NOMO-1 (cell line): ENCODE measurements at regions not wholly inside any gene's neighbourhood (a gene's known extent, or its start where the extent isn't known, plus 50 kb on each side); places are given as distances from the start of the nearest gene placed in this dataset.

Experiments used
- DNase-seq, 2 experiments: peaks; one replicate each; lab custom pipeline; 2025; ENCODE audit not compliant: unreplicated experiment in 2 of 2; lab: John Stamatoyannopoulos, UW

DNA sequence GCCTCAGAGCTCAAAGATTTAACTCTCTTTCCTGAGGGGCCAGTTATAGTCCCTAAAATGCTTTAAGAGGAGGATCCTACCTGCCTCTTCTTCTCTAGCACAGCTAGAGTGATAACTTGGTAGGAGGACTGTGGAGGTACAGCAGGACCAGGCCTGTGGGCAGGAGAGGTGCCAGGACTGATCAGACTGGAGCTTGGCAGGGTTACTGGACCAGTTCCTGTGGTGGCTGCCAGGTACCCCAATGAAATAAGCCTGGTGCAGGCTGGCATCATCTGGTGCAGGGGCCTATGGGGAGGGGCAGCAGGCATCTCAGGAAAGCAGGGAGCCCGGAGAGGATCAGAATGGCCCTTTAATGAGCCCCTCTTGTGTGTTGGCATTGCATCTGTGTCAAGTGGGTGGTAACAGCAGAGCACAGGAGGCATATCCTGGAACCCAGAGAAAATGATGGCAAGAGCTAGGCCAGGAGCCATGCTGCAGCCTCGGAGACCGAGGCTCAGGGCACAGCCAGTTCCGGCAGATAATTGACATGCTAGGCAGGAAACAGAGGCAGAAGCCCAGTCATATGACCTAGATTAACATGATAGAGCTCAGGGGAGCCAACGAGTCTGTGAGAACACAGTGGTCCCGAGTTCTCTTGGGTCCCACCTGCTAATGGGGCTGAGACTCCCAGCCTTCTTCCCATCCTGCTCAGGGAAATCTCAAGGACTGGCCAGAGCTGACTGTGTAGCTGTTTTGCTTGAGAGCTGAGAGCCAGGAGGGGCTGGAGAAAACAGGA is 187.5 kb upstream of the ZBED5 start:
- DNase-seq, result no peak

DNA sequence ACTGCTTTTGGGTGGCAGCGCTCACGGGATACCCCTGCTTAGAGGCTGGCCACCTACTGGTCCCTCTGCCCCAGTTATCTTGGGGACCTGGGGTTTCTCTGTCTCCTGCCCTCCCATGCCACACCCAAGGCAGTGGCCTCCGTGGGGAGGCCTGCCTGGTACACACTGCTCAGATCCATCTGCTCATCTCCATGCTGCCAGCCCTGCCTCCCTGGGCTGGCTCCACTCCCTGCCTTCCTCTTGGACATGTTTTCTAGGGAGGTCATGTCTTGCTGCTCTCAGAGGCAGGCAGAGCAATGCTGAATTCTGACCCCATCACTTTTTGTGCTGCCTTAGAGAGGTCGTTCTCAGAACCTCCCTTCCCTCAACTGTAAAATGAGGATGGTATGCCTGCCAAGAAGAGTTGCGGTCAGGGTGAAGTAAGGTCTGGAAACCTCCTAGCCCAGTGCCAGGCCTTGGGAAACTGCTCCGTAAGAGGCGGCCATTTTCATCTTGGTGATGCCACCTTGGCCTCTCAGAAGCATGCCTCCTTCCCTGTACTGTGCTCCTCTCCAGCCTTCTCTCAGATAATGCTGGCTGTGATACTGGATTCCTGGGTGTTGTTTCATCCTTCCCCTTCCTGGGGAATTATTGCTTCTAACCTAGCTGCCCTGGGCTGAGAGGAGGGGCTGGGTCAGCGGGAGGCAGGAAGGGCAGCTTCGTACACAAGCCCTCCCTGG is 186.4 kb upstream of the ZBED5 start:
- DNase-seq, result no peak

DNA sequence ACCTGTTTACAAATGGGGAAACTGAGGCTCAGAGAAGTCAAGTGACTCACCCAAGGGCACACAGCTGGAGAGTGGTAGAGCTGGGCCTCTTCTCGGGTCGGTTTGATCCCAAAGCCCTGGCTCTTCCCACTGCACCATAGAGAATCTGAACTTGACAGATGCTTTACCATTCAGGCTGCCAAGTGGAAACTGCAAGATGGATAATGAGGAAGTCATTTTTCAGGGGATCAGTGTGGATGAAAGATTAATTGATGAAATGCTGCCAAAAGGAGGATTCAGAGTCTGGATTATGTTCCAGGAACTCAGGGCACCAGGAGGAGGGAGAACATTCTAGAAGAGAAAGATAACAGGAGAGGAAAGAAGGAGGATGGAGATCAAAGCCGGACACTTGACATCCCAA is 185.9 kb upstream of the ZBED5 start:
- DNase-seq, result no peak

DNA sequence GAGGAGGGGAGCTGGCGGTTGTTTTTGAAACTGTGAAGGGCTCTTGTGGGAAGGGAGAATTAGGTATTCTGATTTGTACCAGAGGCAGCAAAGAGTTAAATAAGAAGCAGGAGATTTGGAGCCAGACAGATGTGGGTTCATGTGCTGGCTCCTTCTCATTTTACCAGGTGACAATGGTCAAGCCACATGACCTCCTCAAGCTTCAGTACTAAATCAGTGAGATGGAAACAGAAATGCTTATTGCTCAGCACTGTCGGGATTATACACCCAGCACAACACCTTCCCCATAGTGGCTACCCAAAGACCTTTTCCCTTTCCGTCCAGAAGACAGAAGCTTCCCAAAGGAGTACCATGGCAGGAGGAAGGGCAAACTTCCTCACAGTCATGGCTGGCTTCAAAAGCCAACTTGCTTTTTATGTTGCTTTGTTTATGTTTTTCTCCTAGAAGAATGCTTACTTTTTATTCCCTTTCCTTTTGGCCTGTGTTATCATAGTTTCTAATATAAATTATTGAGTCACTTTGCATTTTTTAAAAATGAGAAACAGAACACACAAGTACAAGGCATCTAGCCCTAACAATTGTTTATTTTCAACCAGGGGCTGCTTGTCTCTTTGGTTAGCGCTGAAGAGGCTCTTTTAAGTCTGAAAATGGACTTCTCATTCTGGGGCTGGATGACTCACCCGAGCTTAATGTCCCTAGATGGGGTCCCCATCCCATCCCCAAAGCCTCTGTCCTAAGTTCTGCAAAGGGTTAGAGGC is 181.5 kb upstream of the ZBED5 start:
- DNase-seq, result no peak

DNA sequence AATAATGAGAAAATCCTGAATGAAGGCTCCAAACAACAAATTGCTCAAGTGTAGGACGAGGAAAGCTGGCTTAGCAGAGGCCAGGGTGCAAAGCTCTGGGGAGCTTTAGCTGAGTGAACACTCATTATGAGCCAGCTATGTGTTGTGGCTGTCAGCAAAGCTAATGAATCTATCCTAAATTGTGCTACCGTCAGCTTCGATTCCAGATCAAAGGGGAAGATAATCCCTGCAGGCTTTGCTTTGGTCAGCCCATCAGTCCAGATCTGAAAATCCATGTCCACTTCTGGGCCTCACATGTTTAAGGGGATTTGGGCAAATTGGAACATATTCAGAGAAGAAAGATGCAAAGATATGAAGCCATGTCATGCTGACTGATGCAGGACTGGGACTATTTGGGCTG is 180.9 kb upstream of the ZBED5 start:
- DNase-seq, result no peak

DNA sequence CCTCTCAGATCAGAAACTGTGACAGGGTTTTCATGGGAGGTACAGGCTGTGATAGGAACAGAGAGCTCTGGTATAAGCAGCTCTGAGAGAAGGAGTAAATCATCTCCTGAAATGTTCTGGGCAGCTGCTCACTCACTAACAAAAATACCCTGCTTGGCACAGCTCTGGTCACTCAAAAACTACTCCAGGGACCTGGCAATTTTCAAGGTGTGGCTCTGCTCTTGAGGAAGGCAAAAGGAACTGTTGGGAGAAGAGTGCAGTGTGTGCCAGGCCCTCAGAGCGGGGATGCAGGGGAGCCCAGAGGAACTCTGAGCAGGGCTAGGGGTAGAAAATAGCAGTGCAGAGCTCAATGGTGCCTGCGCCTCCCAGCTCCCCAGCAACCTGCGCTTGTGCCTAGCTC is 180.5 kb upstream of the ZBED5 start:
- DNase-seq, result no peak

DNA sequence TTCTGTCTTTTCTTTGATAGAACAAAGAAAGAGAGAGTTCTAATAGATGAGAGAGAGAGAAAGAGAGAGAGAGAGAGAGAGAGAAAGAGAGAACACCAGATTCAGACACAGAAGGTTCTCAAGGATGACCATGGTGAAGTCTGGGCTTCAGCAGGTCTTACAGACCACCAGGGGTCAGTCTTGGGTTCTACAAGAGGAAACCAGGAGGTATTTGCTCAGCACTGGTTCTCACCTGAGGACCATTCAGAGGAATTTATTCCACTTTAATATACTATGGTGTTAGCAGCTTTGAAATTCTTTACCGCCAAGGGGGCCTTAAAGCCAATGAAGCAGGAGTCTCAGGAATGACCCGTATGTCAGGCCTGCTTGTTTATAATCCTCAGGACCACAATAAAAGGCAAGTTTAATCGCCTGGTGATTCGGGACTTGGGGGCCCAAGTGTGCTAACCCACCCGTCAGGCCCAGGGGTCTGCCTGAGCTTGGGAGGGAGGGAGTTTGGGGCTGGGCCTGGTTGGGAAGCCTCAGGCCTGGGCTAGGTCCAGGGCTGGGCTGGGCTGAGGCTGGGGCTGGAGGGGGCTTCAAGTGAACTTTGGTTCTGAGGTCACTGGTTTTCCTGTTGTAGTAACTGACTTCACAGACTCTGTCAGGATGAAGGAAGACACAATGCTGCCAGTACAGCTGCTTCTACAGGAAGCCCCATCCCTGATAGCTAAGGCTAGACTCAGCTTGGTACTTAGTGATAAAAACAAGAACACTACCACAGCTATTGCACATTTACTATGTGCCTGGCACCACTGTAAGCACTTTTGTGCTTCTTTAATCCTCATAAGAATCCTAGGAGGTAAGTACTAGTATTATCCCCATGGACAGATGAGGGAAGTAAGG is 179.2 kb upstream of the ZBED5 start:
- DNase-seq, result peak in 1 of 2 experiments; percentile 56

DNA sequence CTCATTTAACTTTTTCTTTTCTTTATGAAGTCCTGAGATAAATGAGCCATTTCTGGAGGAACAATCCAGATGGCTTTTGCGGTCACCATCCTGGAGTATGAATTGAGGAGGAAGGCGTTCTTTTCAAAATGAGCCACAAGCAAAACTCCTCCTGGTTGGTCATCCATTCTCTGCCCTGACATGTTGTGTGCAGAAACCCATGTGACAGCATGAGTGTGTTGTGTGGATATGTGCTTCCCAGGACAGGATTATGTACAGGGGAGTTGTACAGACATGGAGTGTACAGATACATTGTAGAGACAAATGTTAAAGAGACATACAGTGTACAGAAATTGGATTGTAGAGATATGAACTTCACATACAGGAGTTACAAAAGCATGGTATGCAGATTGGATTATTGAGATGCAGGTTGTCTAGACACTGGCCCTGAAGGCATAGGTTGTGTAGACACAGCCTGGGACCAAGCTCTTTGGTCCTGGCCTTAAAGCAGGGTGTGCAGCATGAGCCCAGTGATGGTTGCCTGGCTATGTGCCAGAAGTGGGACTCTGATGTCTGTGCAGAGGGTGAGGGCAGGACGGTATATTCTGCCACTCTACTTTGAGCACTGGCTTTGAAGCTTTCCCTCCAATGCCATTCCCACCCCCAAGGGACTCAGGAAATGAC is 178.5 kb upstream of the ZBED5 start:
- no peak for DNase-seq

DNA sequence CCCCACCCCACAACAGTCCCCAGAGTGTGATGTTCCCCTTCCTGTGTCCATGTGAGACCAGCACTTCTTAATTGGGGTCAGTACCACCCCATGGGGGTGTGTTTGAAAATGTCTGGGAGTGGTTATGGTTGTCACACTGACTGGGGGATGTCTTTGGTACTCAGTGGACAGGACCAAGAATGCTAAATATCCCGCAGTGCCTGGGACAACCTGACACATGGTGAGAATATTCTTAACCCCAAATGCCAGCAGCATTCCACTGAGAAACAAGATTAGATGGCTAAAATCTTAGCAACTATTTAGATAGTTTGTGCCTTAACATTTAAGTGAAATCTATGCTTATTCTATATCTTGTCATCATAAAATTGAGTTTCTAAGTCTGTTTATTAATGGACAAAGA is 177.5 kb upstream of the ZBED5 start:
- no peak for DNase-seq

DNA sequence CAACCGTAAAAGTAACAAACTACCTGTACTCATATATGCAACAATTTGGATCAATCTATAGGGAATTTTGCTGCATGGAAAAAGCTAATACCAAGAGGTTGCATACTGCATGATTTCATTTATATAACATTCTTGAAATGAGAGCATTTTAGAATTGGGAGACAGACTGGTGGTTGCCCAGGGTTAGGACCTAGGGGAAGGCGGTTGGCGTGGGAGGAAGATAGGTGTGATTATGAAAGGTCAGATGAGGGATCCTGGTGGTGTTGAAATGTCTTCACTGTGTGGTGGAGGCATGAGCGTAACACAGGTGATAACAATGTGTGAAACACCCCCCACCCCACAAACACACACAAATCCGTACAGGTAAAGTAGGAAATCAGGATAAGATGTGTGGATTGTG is 176.6 kb upstream of the ZBED5 start:
- no peak for DNase-seq

DNA sequence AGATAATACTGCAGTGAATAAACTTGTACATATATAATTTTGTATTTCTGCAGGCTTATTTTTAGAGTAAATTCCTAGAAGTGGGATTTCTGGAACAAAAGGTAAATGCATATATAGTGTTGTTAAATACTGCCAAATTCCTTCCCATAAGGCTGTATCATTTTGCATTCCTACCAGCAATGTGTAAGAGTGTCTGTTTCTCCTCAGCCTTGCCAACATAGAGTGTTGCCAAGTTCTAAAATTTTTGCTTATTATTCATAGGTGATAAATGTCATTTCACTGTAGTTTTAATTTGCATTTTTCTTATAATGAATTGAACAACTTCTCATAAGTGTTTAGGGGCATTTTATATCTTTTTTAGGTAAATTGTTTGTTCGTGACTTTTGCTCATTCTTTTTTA is 174.2 kb upstream of the ZBED5 start:
- no peak for DNase-seq

DNA sequence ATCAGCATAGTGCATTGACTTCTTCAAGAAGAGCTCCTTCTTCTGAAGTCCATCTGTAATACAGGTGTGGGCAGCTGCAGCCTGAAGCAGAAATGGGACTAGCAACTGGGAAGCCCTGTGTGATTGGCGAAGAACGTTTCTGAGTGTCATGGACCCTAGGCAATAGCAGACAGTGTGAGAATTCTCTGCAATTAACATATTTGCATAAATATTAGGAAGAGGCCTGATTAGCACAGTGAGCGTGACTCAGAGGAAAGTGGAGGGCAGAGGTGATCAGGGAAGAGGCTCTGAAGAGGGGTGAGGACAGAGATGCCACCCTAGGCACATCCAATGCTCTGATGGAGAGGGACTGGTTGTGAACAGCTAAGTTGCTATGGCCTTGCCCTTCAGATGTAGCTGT is 171.2 kb upstream of the ZBED5 start:
- DNase-seq, result no peak

DNA sequence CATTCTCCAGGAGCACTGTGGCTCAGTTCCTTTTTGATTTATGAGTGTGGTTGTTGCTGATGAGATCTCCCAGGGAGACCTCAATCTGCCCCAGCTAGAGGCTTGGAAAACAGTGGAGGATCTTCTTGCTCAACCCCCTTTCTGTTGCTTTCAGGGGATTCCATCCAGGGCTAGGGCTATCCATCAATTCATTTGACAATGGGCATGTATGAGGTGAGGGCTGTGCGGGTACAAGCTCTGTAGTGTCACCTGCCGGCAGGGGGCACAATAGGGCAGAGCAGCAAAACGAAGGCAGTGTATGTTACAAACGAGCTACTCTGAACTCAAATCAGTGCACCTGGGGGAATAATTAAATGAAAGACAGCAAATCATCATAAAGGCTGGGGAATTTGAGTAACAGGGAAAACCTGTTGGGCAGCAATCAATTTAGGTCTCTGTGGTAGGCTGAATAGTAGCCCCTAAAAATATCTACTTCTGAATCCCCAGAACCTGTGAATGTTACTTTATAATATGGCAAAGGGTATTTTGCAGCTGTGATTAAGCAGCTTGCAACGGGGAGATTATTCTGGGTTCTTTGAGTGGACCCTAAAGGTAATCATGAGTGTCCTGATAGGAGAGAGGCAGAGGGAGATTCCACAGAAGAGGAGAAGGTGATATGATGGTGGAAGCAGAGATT is 170.3 kb upstream of the ZBED5 start:
- peak in 1 of 2 experiments; percentile 34 for DNase-seq

DNA sequence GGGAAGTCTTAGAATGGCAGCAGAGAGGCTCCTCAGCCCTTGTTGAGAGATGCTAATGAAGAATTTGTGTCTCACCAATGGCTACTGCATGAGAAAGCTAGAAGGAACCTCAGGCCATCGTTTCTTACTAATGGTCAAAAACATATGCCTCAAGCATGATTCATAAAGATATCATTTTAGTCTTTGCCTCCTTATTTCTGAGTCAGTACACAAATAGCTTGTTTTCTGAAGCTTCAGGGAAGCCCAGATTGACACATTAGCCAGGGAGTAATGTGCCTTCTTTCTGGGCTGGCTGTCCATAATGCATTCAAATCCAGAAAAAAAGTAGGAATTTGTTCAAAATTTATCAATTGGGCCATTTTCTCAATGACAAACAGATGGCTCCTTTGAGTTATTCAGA is 169.4 kb upstream of the ZBED5 start:
- DNase-seq, result no peak

DNA sequence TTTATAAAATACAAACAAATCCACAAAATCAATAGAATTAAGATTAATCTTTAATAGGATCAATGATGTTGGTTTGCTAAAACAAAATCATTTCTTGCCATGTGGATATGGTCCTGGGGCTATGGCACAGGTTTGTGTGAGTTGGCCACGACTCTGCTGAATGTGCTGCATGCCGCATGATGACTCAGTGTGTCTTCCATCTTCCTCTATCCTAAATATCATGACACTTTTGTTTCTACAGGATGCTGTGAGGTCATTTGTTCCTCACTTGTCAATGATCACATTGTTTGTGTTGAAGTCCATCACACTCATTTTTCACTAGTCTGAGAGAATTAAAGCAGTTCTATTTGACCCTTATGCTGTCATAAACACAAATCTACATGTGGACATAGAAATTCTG is 167.2 kb upstream of the ZBED5 start:
- DNase-seq, result no peak

DNA sequence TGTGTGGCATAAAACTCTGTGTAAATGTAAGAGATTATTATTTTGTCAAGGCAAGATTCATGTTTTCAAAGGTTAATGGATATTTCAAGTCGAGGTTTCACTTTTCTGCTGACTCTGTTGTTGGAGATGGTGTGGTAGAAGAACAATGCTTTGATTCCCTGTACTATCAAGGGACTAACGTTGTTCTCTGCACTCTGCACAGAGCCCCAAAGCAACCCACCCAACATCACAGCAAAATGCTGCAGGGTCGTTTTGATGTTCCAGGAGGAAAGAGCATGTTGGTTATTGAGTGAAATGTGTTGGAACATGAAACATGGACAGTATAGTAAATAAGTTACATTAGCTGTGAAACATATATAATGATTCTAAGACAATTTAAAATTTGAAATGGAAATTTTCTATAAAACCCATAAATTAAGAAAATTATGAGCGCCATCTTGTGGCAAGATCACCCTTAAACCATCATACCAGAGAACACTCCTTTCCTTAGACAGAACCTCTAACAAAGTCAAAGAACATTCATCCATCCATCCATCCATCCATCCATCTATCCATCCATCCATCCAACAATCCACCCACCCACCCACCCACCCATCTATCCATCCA is 164.4 kb upstream of the ZBED5 start:
- DNase-seq, result peak in 1 of 2 experiments; percentile 25

DNA sequence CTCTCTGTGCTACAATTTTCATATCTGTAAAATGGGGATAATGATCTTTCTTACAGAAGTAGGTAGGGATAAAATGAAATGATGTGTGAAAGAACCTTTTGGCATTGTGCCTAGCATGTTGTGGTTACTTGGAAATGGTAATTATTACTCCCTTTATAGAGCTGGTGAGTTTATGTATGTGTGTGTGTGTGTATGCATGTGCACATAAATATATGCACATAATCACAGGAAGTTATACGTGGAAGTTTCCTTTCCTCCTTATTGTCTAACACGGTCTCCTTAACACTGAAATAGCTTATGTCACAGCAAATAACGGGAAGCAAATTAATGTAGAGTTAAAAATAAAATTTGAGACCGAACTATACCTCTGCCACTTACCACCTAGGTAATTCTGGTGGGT is 163.7 kb upstream of the ZBED5 start:
- DNase-seq, result no peak

DNA sequence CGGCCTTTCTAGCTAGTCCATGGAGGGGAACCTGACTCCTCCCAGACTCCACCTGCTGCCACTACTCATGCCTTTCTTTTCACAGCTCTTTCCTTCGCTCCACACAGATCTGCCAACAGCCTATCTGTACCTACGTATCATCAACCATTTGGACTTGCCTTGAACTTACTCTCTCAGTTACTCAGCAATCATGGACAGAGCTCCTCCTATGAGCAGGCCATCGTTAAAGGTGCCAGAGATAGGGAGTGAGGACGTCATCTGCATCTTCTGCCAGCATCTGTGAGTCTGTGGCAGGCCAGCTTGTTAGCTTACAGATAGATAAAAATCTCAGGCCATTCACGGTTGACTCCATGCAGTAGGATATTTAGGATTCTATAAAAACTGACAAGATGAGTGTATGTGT is 162.9 kb upstream of the ZBED5 start:
- DNase-seq, result no peak

DNA sequence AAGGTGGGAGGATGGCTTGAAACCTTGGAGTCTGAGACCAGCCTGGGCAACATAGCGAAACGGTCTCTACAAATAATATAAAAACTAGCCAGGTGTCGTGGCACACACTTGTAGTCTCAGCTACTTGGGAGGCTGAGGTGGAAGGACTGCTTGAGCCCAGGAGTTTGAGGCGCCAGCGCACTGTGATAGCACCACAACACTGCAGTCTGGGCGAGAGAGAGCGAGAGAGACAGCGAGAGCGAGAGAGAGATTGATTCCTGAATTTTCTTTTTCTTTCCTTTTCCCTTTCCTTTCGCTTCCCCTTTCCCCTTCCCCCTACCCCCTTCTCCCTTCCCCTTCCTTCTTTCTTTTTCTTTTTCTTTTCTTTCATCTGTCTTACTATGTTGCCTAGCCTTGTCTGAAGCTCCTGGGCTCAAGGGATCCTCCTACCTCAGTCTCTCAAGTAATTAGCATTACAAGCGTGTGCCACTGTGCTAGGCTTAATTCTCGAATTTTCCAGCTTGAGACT is 162.4 kb upstream of the ZBED5 start:
- no peak for DNase-seq
